ENCODE measurements at regions not wholly inside any gene's neighbourhood (a gene's known extent, or its start where the extent isn't known, plus 50 kb on each side); places are given as distances from the start of the nearest gene placed in this dataset.

DNA sequence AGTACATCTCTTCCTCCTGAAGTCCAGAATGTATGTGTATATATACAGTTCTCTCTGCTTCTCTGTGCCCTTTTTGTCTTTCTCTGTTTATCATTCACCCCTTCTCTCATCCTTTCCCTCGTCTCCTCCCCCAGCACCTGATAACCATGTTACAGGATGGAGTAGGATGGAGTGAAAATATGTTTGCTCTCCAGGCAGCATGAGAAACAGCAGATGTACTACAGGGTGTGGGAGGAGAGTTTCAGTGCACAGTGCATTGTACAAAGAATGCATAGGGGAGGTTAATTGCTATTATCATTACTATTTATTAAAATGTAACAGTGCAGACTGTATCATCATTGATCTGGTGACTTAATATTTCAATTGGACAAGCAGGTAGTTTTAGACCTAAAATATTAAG is 104.5 kb downstream of the MFAP3L start:
- TF ChIP-seq CTCF (IDR thresholded peaks at IDR 0.05) (no peak), POLR2A (IDR thresholded peaks at IDR 0.05) (no peak)

All from esophagus squamous epithelium (tissue), 4 donors.